HEK293T (cell line): ENCODE measurements at regions not wholly inside any gene's neighbourhood (a gene's known extent, or its start where the extent isn't known, plus 50 kb on each side); places are given as distances from the start of the nearest gene placed in this dataset.

ENCODE experiments used
- CTCF ChIA-PET: fragments of 350-600 bp; formaldehyde crosslinking; extraction: SDS; loops from one replicate; lab custom pipeline; 2021; ENCODE audit warnings: antibody characterized with exemption, inconsistent platforms; lab: Yijun Ruan, JAX
- POLR2A ChIA-PET: fragments of 350-600 bp; formaldehyde crosslinking; extraction: SDS; loops from one replicate; lab custom pipeline; 2020; ENCODE audit warnings: antibody characterized with exemption, inconsistent platforms; lab: Yijun Ruan, JAX
- DNase-seq: peaks from one replicate; pipeline ENCODE4 v3.0.0; 2012; ENCODE audit warnings: mixed read lengths; ENCODE audit errors: extremely low spot score
- ARNT ChIP-seq: fragments of 450-650 bp; IDR thresholded peaks from 2 replicates; pipeline ENCODE4 v1.6.1; 2017; ENCODE audit warnings: mild to moderate bottlenecking
- BHLHE40 ChIP-seq: fragments of 450-650 bp; IDR thresholded peaks from 2 replicates; pipeline ENCODE4 v1.6.1; 2016; ENCODE audit warnings: mild to moderate bottlenecking, moderate library complexity, borderline replicate concordance
- CTBP1 ChIP-seq: fragments of 450-650 bp; IDR thresholded peaks from 2 replicates; pipeline ENCODE4 v1.6.1; 2016; ENCODE audit warnings: borderline replicate concordance
- ELF4 ChIP-seq: fragments of 450-650 bp; IDR thresholded peaks from 2 replicates; pipeline ENCODE4 v1.6.1; 2017; ENCODE audit warnings: antibody characterized with exemption
- FOXA1 ChIP-seq: fragments of 450-650 bp; IDR thresholded peaks from 2 replicates; pipeline ENCODE4 v1.6.1; 2016; ENCODE audit warnings: mild to moderate bottlenecking
- FOXK2 ChIP-seq: fragments of 450-650 bp; IDR thresholded peaks from 2 replicates; pipeline ENCODE4 v1.6.1; 2016; ENCODE audit warnings: mild to moderate bottlenecking
- FOXM1 ChIP-seq: fragments of 450-650 bp; IDR thresholded peaks from 2 replicates; pipeline ENCODE4 v1.6.1; 2017; ENCODE audit warnings: mild to moderate bottlenecking, borderline replicate concordance
- HDGF ChIP-seq: fragments of 450-650 bp; IDR thresholded peaks from 2 replicates; pipeline ENCODE4 v1.6.1; 2017; ENCODE audit warnings: antibody characterized with exemption, borderline replicate concordance
- L3MBTL2 ChIP-seq: fragments of 450-650 bp; conservative IDR thresholded peaks from 2 replicates; pipeline ENCODE4 v1.6.1; 2016; ENCODE audit warnings: mild to moderate bottlenecking
- LEF1 ChIP-seq: fragments of 450-650 bp; IDR thresholded peaks from 2 replicates; pipeline ENCODE4 v1.6.1; 2017; ENCODE audit warnings: mild to moderate bottlenecking, borderline replicate concordance
- NFRKB ChIP-seq: fragments of 450-650 bp; IDR thresholded peaks from 2 replicates; pipeline ENCODE4 v1.6.1; 2016; ENCODE audit warnings: mild to moderate bottlenecking, moderate library complexity
- SP1 ChIP-seq: fragments of 450-650 bp; IDR thresholded peaks from 2 replicates; pipeline ENCODE4 v1.6.1; 2017
- SUZ12 ChIP-seq: fragments of 450-650 bp; IDR thresholded peaks from 2 replicates; pipeline ENCODE4 v1.6.1; 2016; ENCODE audit warnings: mild to moderate bottlenecking
- TARDBP ChIP-seq: fragments of 450-650 bp; IDR thresholded peaks from 2 replicates; pipeline ENCODE4 v1.6.1; 2016
- ZNF384 ChIP-seq: fragments of 450-650 bp; IDR thresholded peaks from 2 replicates; pipeline ENCODE4 v1.6.1; 2016
- TF ChIP-seq, protein P1 (sequence below): fragments of 450-650 bp; IDR thresholded peaks from 2 replicates; pipeline ENCODE4 v1.6.1; 2016

DNA sequence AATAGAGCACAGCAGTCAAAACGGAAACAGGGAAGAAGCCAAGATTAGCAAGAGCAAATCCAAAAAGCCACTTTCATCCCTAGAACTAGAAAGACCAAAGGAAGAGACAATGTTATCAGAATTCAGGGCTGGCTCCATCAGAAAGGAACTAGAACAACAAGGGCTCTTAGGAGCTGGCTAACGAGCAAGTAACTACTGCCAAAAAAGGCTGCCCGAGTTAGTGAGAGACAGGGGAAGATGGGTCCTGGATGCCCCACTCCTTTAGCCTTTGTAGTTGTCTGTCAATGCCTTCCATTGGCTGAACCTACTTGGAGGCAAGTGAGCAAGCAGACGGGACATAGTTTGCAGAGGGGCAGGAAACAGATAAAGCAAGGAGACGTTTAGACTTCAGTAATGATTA lies 240.4 kb downstream of the KLF12 start:
- DNase-seq, result no peak
- ChIA-PET POLR2A (no interaction called here), CTCF (no interaction called here)
- TF ChIP-seq L3MBTL2 (no peak), ARNT (no peak), CTBP1 (no peak)

DNA sequence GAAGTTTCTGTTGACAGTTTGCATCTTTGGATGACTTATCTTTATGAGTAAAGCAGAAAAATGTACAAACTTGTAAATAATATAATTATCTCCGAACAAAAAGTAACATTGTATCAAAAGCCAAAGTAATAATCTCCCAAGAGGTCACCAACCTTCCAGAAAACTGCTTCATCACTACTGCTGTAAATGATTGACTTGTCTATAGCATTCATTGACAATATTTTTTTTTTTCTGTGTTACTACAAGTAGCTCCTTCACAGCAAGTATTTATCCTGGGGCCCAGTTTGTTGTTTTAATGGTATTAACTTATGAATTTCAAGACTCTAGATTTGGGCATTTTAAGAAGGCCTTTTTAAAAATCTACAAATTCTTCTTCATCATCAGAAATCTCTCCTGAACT lies 242.4 kb downstream of the KLF12 start:
- ChIA-PET CTCF (no interaction called here), POLR2A (no interaction called here)
- TF ChIP-seq LEF1, result no peak
- TF ChIP-seq TARDBP, result no peak
- no peak for TF ChIP-seq ELF4
- TF ChIP-seq ZNF384, result no peak
- no peak for TF ChIP-seq SP1
- TF ChIP-seq BHLHE40, result no peak
- TF ChIP-seq HDGF, result no peak
- no peak for TF ChIP-seq NFRKB
- no peak for DNase-seq

DNA sequence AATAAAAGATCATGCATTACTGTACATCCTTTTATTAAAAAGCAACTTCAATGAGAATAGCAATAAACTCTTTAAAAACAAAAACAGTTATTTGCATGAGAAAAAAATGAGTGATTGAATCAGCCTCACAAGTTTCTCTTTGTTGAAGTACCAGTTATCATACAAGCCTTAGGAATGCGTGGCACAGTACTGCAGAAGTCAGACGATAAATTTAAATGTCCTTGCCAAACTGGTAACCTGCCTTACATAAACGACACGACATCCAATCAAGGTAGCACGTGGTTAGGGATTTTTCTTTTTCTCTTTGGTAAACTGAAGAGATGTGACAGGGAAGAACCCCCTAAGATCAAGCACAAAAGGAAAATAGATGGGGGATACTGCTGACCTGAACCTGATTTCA lies 251.0 kb downstream of the KLF12 start:
- no peak for TF ChIP-seq FOXK2
- no peak for TF ChIP-seq L3MBTL2
- no peak for TF ChIP-seq SUZ12
- no peak for TF ChIP-seq FOXM1
- ChIA-PET POLR2A (no interaction called here), CTCF (interaction anchor here (0.6 kb wide), 1 partner anchor 393 kb away, joined by 3 read pairs; no protein-coding TSS in a partner anchor)
- DNase-seq, result no peak

DNA sequence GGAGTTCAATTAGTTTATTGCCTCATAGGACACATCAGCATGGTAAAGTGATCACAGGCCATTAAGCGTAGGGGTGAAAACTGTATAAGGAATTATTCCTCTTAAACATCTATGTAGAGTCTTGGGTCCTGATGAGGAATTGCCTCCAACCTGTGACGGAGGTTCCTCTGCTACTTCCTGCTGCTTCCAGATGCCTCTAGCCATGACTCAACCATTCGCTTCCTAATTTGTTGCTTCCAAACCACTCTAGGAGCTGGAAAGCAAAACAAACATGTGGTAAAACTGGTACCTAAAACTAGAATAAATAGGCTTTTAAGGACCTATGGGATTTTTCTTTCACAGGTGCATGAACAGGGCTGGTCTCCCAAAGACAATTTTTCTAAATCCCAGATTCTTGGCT lies 253.8 kb downstream of the KLF12 start:
- CTCF ChIA-PET, result no interaction called here

DNA sequence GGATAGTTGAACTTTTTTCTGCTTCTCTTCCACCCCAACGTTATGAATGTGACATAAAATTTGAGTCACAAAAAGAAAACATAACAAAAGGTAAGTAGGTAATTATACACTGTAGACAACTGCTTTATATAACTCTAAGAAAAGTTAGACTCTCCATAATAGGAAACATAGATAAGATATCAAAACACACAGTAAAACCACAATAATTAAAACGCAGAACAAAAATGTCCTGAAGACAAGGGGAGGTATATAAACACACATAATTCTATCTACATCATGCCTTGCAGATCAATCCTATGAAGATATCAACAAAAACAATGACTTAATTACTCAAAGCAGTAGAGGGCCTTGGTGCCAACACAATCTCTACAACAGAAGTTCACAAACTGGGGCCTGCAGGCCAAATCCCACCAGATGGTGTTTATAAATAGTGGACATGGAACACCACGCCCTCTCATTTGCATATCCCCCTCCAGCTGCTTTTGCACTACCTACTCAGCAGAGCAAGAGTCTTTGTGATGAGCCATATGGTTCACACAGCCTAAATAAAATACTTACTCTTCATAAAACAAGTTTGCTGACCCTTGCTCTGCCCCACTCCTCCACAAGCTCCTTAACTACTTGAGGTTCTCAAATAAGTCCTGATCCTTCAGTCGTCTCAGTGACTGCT lies 254.7 kb downstream of the KLF12 start:
- DNase-seq, result peak; percentile 52
- TF ChIP-seq SUZ12 (no peak), ARNT (no peak), BHLHE40 (no peak), CTBP1 (peak; percentile 48), FOXA1 (no peak), FOXK2 (0 out of 2 replicates have a peak, but pooled peaks have one; percentile 33), HDGF (no peak), TARDBP (no peak), LEF1 (no peak), SP1 (no peak), L3MBTL2 (no peak), ELF4 (no peak), FOXM1 (no peak), NFRKB (no peak), ZNF384 (no peak)
- TF ChIP-seq, protein P1, sequence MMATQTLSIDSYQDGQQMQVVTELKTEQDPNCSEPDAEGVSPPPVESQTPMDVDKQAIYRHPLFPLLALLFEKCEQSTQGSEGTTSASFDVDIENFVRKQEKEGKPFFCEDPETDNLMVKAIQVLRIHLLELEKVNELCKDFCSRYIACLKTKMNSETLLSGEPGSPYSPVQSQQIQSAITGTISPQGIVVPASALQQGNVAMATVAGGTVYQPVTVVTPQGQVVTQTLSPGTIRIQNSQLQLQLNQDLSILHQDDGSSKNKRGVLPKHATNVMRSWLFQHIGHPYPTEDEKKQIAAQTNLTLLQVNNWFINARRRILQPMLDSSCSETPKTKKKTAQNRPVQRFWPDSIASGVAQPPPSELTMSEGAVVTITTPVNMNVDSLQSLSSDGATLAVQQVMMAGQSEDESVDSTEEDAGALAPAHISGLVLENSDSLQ, result peak; percentile 25; the same call in 1 of the 2 replicates
- POLR2A ChIA-PET, result interaction anchor here (1.6 kb wide), 1 partner anchor 8 kb away, joined by 5 read pairs; no protein-coding TSS in a partner anchor
- CTCF ChIA-PET, result no interaction called here

More for the DNA sequence above, 253.8 kb downstream of the KLF12 start:
- peak; percentile 47 for DNase-seq
- TF ChIP-seq FOXA1, result no peak
- no peak for TF ChIP-seq ARNT
- TF ChIP-seq SP1, result no peak
- TF ChIP-seq SUZ12, result no peak
- no peak for TF ChIP-seq FOXK2
- TF ChIP-seq LEF1, result no peak
- no peak for TF ChIP-seq NFRKB
- no peak for TF ChIP-seq CTBP1
- TF ChIP-seq, protein P1, result no peak
- no peak for TF ChIP-seq HDGF
- TF ChIP-seq ELF4, result no peak
- no peak for TF ChIP-seq L3MBTL2
- no peak for TF ChIP-seq ZNF384
- TF ChIP-seq TARDBP, result no peak
- no peak for TF ChIP-seq FOXM1
- no peak for TF ChIP-seq BHLHE40
- POLR2A ChIA-PET, result interaction anchor here (1.6 kb wide), 1 partner anchor 9 kb away, joined by 5 read pairs; no protein-coding TSS in a partner anchor

DNA sequence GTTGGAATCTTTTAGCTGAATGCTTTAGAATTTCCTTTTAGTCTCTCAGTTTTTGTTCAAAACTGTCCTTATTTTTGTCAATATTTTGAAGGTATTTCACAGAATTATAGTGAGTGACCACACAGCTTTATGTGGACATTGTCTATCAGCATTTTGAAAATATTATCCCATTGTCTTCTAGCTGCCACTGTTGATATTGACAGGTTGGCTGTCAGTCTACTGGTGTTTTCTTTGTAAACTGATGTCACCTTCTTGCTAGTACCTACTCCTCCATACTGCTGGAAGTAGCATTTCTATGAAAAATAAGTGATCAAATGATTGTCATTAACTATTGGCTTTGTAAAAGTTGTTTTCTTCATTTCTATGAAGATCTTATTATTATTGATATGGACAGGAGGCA lies 256.8 kb downstream of the KLF12 start:
- no peak for TF ChIP-seq SUZ12
- TF ChIP-seq, protein P1, result peak; percentile 44; the same call in 1 of the 2 replicates
- ChIA-PET POLR2A (no interaction called here), CTCF (no interaction called here)
- no peak for DNase-seq

DNA sequence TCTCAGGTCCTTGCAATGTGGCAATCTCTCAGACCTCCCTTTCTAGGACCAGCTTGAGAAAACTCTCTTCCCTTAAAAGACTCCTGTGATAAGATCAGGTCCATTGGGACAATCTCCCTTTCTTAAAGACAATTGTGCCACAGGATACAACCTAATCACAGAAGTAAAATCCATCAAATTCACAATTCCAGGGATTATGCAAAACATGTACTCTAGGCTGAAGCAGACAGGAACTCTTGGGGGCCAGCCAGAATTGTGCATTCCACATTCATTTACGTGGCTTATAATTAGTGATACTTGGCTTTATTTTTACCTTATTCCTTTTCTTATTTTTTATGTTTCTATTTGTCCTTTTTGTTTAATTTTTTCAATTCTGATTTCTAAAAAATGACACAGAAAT lies 257.9 kb downstream of the KLF12 start:
- ChIA-PET POLR2A (no interaction called here), CTCF (interaction anchor here (0.6 kb wide), 1 partner anchor 1464 kb away, joined by 4 read pairs; no protein-coding TSS in a partner anchor)
- no peak for TF ChIP-seq NFRKB
- no peak for TF ChIP-seq SUZ12
- no peak for TF ChIP-seq HDGF
- TF ChIP-seq FOXM1, result no peak
- TF ChIP-seq L3MBTL2, result no peak
- TF ChIP-seq TARDBP, result no peak
- TF ChIP-seq FOXK2, result no peak
- TF ChIP-seq BHLHE40, result no peak
- TF ChIP-seq LEF1, result no peak
- no peak for TF ChIP-seq CTBP1
- no peak for TF ChIP-seq ARNT
- TF ChIP-seq ZNF384, result no peak
- no peak for TF ChIP-seq FOXA1
- DNase-seq, result no peak
